M059J (cell line): ENCODE measurements at regions not wholly inside any gene's neighbourhood (a gene's known extent, or its start where the extent isn't known, plus 50 kb on each side); places are given as distances from the start of the nearest gene placed in this dataset.
"Not testable (repeated sequence)": the region's sequence is repeated elsewhere in the genome, so short reads cannot be mapped to it uniquely, and the experiment has no call there.

ENCODE experiments used
- DNase-seq: peaks from one replicate; pipeline ENCODE4 v3.0.0-alpha.2; 2012; ENCODE audit warnings: low read depth

GRCh38 chr3:170705131-170705530 lies 119.3 kb upstream of the SLC7A14 start:
- no peak for DNase-seq

- DNase-seq = peak; percentile 93
Measured at GRCh38 chr3:170703121-170703588, 117.3 kb upstream of the SLC7A14 start.

- peak; percentile 51 for DNase-seq
Measured at GRCh38 chr3:170701696-170702678, 116.1 kb upstream of the SLC7A14 start.

- DNase-seq = no peak
Measured at GRCh38 chr3:170700054-170700404, 114.2 kb upstream of the SLC7A14 start.

GRCh38 chr3:170699158-170700053 lies 113.5 kb upstream of the SLC7A14 start:
- peak; percentile 43 for DNase-seq

- DNase-seq = no peak
Measured at GRCh38 chr3:170697908-170698307, 112.0 kb upstream of the SLC7A14 start.

- no peak for DNase-seq
Measured at GRCh38 chr3:170697131-170697530, 111.3 kb upstream of the SLC7A14 start.

- no peak for DNase-seq
Measured at GRCh38 chr3:170695486-170696064, 109.7 kb upstream of the SLC7A14 start.

- DNase-seq = peak; percentile 75
Measured at GRCh38 chr3:170692720-170693119, 106.8 kb upstream of the SLC7A14 start.

GRCh38 chr3:170690661-170690981 lies 104.7 kb upstream of the SLC7A14 start:
- DNase-seq = no peak

- peak; percentile 61 for DNase-seq
Measured at GRCh38 chr3:170689893-170690660, 104.2 kb upstream of the SLC7A14 start.

GRCh38 chr3:170689296-170689829 lies 103.5 kb upstream of the SLC7A14 start:
- DNase-seq = peak; percentile 99

- DNase-seq = not testable (repeated sequence)
Measured at GRCh38 chr3:170688222-170688621, 102.3 kb upstream of the SLC7A14 start.

GRCh38 chr3:170680593-170680992 lies 94.7 kb upstream of the SLC7A14 start:
- no peak for DNase-seq

- DNase-seq = peak; percentile 29
Measured at GRCh38 chr3:170679190-170679589, 93.3 kb upstream of the SLC7A14 start.

GRCh38 chr3:170670504-170670903 lies 84.6 kb upstream of the SLC7A14 start:
- DNase-seq = no peak

- DNase-seq = not testable (repeated sequence)
Measured at GRCh38 chr3:170662986-170663385, 77.1 kb upstream of the SLC7A14 start.

- peak; percentile 5 for DNase-seq
Measured at GRCh38 chr3:170660139-170660538, 74.3 kb upstream of the SLC7A14 start.

- no peak for DNase-seq
Measured at GRCh38 chr3:170657312-170657711, 71.4 kb upstream of the SLC7A14 start.

GRCh38 chr3:170656284-170656683 lies 70.4 kb upstream of the SLC7A14 start:
- no peak for DNase-seq

GRCh38 chr3:170653801-170654200 lies 67.9 kb upstream of the SLC7A14 start:
- no peak for DNase-seq
